DOHH2 (cell line): ENCODE measurements at regions not wholly inside any gene's neighbourhood (a gene's known extent, or its start where the extent isn't known, plus 50 kb on each side); places are given as distances from the start of the nearest gene placed in this dataset.

Experiments
- H3F3A ChIP-seq: fragments of 200-600 bp; sonication (generic), shearing (Covaris generic); 2 replicates; pipeline ENCODE4 v1.6.0; 2016; ENCODE audit warnings: antibody characterized with exemption, mild to moderate bottlenecking; ENCODE audit not compliant: control insufficient read depth, insufficient read depth
- H3K27ac ChIP-seq: fragments of 200-600 bp; sonication (generic); 2 replicates; pipeline ENCODE4 v1.5.1; 2014; ENCODE audit warnings: low read depth, mild to moderate bottlenecking, low read length, moderate library complexity
- H3K27me3 ChIP-seq: fragments of 200-600 bp; sonication (generic); 2 replicates; pipeline ENCODE4 v1.6.1; 2014; ENCODE audit warnings: mild to moderate bottlenecking, low read length, mixed read lengths; ENCODE audit not compliant: control insufficient read depth
- H3K36me3 ChIP-seq: fragments of 200-600 bp; sonication (generic); 2 replicates; pipeline ENCODE4 v1.6.1; 2014; ENCODE audit warnings: mild to moderate bottlenecking, low read length, moderate library complexity, mixed read lengths; ENCODE audit not compliant: control insufficient read depth
- H3K4me1 ChIP-seq: fragments of 200-600 bp; sonication (generic); 2 replicates; pipeline ENCODE4 v1.6.1; 2014; ENCODE audit warnings: mild to moderate bottlenecking, low read length, mixed read lengths; ENCODE audit not compliant: control insufficient read depth
- H3K4me2 ChIP-seq: fragments of 200-600 bp; sonication (generic); 2 replicates; pipeline ENCODE4 v1.6.0; 2014; ENCODE audit warnings: mild to moderate bottlenecking, low read length, moderate library complexity
- H3K4me3 ChIP-seq: fragments of 200-600 bp; sonication (generic); 2 replicates; pipeline ENCODE4 v1.5.1; 2014; ENCODE audit warnings: mild to moderate bottlenecking, low read length, mixed read lengths
- H3K79me2 ChIP-seq: fragments of 200-600 bp; sonication (generic); 2 replicates; pipeline ENCODE4 v1.6.1; 2014; ENCODE audit warnings: mild to moderate bottlenecking, low read length, mixed read lengths; ENCODE audit not compliant: control insufficient read depth
- H3K9me2 ChIP-seq: fragments of 200-600 bp; sonication (generic); replicated peaks from 2 replicates; pipeline ENCODE4 v1.6.1; 2014; ENCODE audit warnings: mild to moderate bottlenecking, low read length, mixed read lengths; ENCODE audit not compliant: control insufficient read depth
- H3K9me3 ChIP-seq: fragments of 200-600 bp; sonication (generic); 2 replicates; pipeline ENCODE4 v1.6.1; 2014; ENCODE audit warnings: antibody characterized with exemption, low read length, mixed read lengths; ENCODE audit not compliant: control insufficient read depth, insufficient read depth
- H4K20me1 ChIP-seq: fragments of 200-600 bp; sonication (generic); 2 replicates; pipeline ENCODE4 v1.6.0; 2014; ENCODE audit warnings: low read depth, mild to moderate bottlenecking, antibody characterized with exemption, low read length, moderate library complexity; ENCODE audit not compliant: control insufficient read depth, insufficient read depth
- EZH2phosphoT487 ChIP-seq: fragments of 200-600 bp; sonication (generic); IDR thresholded peaks from 2 replicates; pipeline ENCODE4 v1.6.1; 2017; ENCODE audit warnings: borderline replicate concordance, mild to moderate bottlenecking, antibody characterized with exemption, low read length, moderate library complexity, mixed read lengths
- TF ChIP-seq, protein P1 (sequence below): fragments of 200-600 bp; sonication (generic); IDR thresholded peaks from one replicate; pipeline ENCODE4 v1.5.1; 2014; ENCODE audit warnings: antibody characterized with exemption, mild to moderate bottlenecking, low read depth, low read length; ENCODE audit not compliant: poor library complexity, severe bottlenecking

DNA sequence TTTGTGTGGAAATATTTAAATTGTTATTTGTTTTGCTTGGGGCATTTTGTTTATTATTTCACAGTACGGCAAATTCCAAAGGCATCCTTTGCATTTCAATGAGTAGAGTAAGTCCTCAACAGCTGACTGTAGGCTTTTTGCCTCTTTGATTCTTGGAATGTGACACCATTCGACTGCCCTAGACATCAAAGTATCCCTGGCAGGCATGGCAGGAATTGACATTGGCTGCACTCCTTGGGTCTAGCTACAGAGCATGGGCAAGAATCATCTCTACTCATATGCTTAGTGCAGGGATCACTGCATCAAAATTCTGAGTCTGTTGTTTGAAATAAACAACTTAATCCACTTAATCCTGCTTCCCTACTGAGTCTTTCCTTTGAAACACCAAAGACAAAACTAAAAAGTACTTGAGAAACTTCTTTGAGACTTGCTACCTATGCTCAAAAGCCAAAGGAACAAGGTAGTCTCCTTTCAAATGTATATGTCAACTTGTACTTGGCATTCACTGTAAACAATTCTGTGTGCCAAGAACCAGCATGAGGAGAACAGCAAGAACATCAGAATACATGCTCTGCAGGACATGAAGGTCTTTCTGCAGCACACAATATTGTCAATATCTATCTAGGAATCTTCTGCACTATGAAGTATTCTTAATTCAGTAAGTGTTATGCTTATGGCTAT lies 1569.0 kb upstream of the FLRT2 start:
- no peaks in the 10 kb centered on the region for H3K9me3 ChIP-seq
- no peak overlapping the region for H3K4me2 ChIP-seq
- no peaks in the 10 kb centered on the region for H4K20me1 ChIP-seq
- H3K36me3 ChIP-seq, result no peaks in the 10 kb centered on the region
- no peak for TF ChIP-seq EZH2phosphoT487
- TF ChIP-seq, protein P1, sequence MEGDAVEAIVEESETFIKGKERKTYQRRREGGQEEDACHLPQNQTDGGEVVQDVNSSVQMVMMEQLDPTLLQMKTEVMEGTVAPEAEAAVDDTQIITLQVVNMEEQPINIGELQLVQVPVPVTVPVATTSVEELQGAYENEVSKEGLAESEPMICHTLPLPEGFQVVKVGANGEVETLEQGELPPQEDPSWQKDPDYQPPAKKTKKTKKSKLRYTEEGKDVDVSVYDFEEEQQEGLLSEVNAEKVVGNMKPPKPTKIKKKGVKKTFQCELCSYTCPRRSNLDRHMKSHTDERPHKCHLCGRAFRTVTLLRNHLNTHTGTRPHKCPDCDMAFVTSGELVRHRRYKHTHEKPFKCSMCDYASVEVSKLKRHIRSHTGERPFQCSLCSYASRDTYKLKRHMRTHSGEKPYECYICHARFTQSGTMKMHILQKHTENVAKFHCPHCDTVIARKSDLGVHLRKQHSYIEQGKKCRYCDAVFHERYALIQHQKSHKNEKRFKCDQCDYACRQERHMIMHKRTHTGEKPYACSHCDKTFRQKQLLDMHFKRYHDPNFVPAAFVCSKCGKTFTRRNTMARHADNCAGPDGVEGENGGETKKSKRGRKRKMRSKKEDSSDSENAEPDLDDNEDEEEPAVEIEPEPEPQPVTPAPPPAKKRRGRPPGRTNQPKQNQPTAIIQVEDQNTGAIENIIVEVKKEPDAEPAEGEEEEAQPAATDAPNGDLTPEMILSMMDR, result no peak
- H3K4me1 ChIP-seq, result no peaks in the 10 kb centered on the region
- no peaks in the 10 kb centered on the region for H3K27me3 ChIP-seq
- H3K9me2 ChIP-seq, result no peaks in the 10 kb centered on the region
- no peaks in the 10 kb centered on the region for H3F3A ChIP-seq
- H3K4me3 ChIP-seq, result no peak overlapping the region
- no peaks in the 10 kb centered on the region for H3K79me2 ChIP-seq
- no peak overlapping the region for H3K27ac ChIP-seq

DNA sequence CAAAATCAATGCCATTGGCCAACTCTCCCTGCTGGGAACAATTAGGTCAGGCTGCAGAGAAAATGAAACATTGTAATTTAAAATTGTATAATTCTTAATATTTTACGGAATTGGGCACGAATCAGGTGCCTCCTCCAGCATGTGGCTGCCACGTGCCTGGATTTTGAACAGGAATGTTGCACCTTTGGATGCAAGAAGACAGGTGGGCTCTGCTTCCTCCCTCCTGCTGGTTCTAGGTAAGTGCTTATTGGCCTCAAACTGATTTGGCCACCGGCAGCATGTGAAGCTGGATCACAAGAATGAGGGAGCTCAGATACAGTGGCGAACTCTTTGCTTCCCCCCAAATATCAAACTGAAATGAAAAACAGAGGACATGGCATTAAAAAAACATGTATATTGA lies 1559.9 kb upstream of the FLRT2 start:
- no peaks in the 10 kb centered on the region for H3K4me1 ChIP-seq
- H3K27me3 ChIP-seq, result no peaks in the 10 kb centered on the region
- H3K36me3 ChIP-seq, result no peaks in the 10 kb centered on the region
- no peak overlapping the region for H3K4me3 ChIP-seq
- no peak overlapping the region for H3K27ac ChIP-seq
- H3K4me2 ChIP-seq, result no peak overlapping the region
- no peaks in the 10 kb centered on the region for H3K79me2 ChIP-seq
- H4K20me1 ChIP-seq, result no peaks in the 10 kb centered on the region
- TF ChIP-seq, protein P1, result no peak
- TF ChIP-seq EZH2phosphoT487, result no peak
- H3F3A ChIP-seq, result no peaks in the 10 kb centered on the region
- H3K9me3 ChIP-seq, result no peaks in the 10 kb centered on the region
- H3K9me2 ChIP-seq, result no peaks in the 10 kb centered on the region

DNA sequence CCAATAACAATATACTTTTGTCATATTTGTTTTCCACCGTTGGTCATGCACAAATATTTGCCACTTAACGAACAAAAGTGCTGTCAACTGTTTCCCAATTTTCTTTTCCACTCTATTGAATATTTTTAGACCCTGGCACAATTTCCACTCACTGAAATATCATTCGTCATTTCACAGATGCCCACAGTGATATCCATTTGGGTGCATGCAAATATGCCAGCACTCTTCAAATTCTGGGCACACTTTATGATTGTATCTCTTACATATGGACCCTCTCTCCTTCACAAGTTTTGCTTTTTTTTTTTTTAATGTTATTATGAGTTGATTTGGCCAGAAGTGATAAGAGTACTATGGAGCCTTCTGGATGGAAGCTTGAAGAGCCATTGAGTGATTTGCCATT lies 1557.3 kb upstream of the FLRT2 start:
- H3K27me3 ChIP-seq, result no peaks in the 10 kb centered on the region
- no peaks in the 10 kb centered on the region for H3K79me2 ChIP-seq
- no peaks in the 10 kb centered on the region for H3F3A ChIP-seq
- no peaks in the 10 kb centered on the region for H3K36me3 ChIP-seq
- no peaks in the 10 kb centered on the region for H4K20me1 ChIP-seq
- no peak overlapping the region for H3K4me3 ChIP-seq
- no peak overlapping the region for H3K4me2 ChIP-seq
- TF ChIP-seq, protein P1, result no peak
- TF ChIP-seq EZH2phosphoT487, result no peak
- H3K4me1 ChIP-seq, result no peaks in the 10 kb centered on the region
- H3K9me2 ChIP-seq, result no peaks in the 10 kb centered on the region
- H3K9me3 ChIP-seq, result no peaks in the 10 kb centered on the region
- H3K27ac ChIP-seq, result no peak overlapping the region
